ENCODE measurements at regions not wholly inside any gene's neighbourhood (a gene's known extent, or its start where the extent isn't known, plus 50 kb on each side); places are given as distances from the start of the nearest gene placed in this dataset.

DNA sequence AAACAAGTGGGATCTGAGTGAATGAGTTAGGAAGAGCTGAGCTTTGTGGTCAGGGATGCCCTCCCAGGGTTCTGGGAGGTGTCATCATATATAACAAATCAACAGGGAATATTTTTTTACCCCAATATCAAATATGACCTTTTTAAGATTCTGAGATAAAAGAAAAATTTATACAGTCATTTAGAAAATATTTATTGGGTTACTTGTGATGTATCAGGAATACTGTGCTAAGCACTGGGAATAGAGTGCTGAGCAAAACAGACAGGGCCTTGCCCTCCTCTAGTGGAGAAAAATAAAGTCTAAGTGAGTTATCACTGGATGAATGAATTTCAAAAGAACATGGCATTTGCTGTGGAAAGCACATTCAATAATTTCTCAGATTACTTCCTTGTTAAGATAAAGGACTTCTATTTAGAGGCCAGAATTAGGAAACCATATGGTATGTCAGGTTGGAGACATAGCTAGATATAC lies 102.9 kb downstream of the BOD1 start:
- no peak overlapping the region for H3K4me3 ChIP-seq
- ATAC-seq (ENCODE audit: low FRiP score in 2 of 2) (no peak), DNase-seq (no peak)
- H3K27ac ChIP-seq = no peak overlapping the region
- no peak for TF ChIP-seq CTCF (IDR thresholded peaks at IDR 0.05)
- no peak for TF ChIP-seq EP300 (IDR thresholded peaks at IDR 0.05)
- TF ChIP-seq POLR2A (IDR thresholded peaks at IDR 0.05) = no peak
- no peak for TF ChIP-seq POLR2AphosphoS5 (IDR thresholded peaks at IDR 0.05)
- no peaks in the 10 kb centered on the region for H3K9me3 ChIP-seq
- no peaks in the 10 kb centered on the region for H3K27me3 ChIP-seq
- no peaks in the 10 kb centered on the region for H3K36me3 ChIP-seq
- H3K4me1 ChIP-seq = no peaks in the 10 kb centered on the region

GRCh38 chr5:173512637-173513435 lies 103.6 kb downstream of the BOD1 start:
- no peak overlapping the region for H3K4me3 ChIP-seq
- no peak overlapping the region for H3K27ac ChIP-seq
- no peaks in the 10 kb centered on the region for H3K9me3 ChIP-seq
- no peaks in the 10 kb centered on the region for H3K36me3 ChIP-seq
- no peaks in the 10 kb centered on the region for H3K27me3 ChIP-seq
- no peak for ATAC-seq (ENCODE audit: low FRiP score in 2 of 2)
- DNase-seq = no peak
- no peak for TF ChIP-seq POLR2A (IDR thresholded peaks at IDR 0.05)
- TF ChIP-seq CTCF (IDR thresholded peaks at IDR 0.05) = no peak
- no peak for TF ChIP-seq POLR2AphosphoS5 (IDR thresholded peaks at IDR 0.05)
- no peak for TF ChIP-seq EP300 (IDR thresholded peaks at IDR 0.05)
- no peaks in the 10 kb centered on the region for H3K4me1 ChIP-seq
- 51 to 63% methylated on average over 5 of the region's 5 CpGs for WGBS, 2 donors

GRCh38 chr5:173509060-173509459 lies 107.4 kb downstream of the BOD1 start:
- H3K9me3 ChIP-seq = peaks cover 0 to 7% (median 3%) of the 10 kb centered on the region in 4 donors

DNA sequence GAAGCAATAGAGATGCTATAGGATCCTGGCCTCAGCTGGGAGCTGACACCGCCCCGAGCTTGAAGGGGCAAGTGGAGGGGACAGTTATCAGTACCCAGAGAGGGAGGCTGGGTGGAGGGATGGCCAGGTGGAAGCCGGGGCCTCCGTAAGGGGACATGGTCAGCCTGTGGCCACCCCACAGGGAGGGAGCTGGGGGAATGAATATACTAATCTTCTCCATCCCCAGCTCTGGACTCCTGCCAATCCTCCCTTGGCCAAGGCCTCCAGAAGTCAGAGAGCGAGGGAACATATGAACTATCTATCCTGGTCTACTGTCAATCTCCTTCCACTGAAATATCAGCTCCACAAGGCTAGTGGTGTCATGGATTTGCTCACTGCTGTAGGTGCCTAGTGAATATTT lies 109.3 kb downstream of the BOD1 start:
- H3K4me1 ChIP-seq = no peaks in the 10 kb centered on the region
- no peak for ATAC-seq (ENCODE audit: low FRiP score in 2 of 2)
- 79 to 81% methylated on average over 5 of the region's 5 CpGs for WGBS, 2 donors
- H3K27me3 ChIP-seq = no peaks in the 10 kb centered on the region
- H3K4me3 ChIP-seq = no peak overlapping the region
- DNase-seq = no peak
- peaks cover 0 to 7% (median 3%) of the 10 kb centered on the region in 4 donors for H3K9me3 ChIP-seq
- H3K36me3 ChIP-seq = no peaks in the 10 kb centered on the region
- no peak for TF ChIP-seq POLR2A (IDR thresholded peaks at IDR 0.05)
- no peak for TF ChIP-seq CTCF (IDR thresholded peaks at IDR 0.05)
- no peak for TF ChIP-seq EP300 (IDR thresholded peaks at IDR 0.05)
- no peak for TF ChIP-seq POLR2AphosphoS5 (IDR thresholded peaks at IDR 0.05)
- H3K27ac ChIP-seq = no peak overlapping the region

More at GRCh38 chr5:173509060-173509459, 107.4 kb downstream of the BOD1 start:
- WGBS, 2 donors = 85 to 87% methylated on average over 3 of the region's 3 CpGs
- Histone ChIP-seq H3K36me3 (no peaks in the 10 kb centered on the region), H3K4me1 (no peaks in the 10 kb centered on the region), H3K4me3 (no peak overlapping the region), H3K27me3 (no peaks in the 10 kb centered on the region), H3K27ac (no peak overlapping the region)
- DNase-seq (no peak), ATAC-seq (ENCODE audit: low FRiP score in 2 of 2) (no peak)
- no peak for TF ChIP-seq CTCF (IDR thresholded peaks at IDR 0.05)
- TF ChIP-seq POLR2A (IDR thresholded peaks at IDR 0.05) = no peak
- TF ChIP-seq POLR2AphosphoS5 (IDR thresholded peaks at IDR 0.05) = no peak
- no peak for TF ChIP-seq EP300 (IDR thresholded peaks at IDR 0.05)

- 86 to 87% methylated on average over 3 of the region's 3 CpGs for WGBS, 2 donors
- H3K27ac ChIP-seq = no peak overlapping the region
- peaks cover 0 to 7% (median 3%) of the 10 kb centered on the region in 4 donors for H3K9me3 ChIP-seq
- DNase-seq (no peak), ATAC-seq (ENCODE audit: low FRiP score in 2 of 2) (no peak)
- no peaks in the 10 kb centered on the region for H3K27me3 ChIP-seq
- no peak overlapping the region for H3K4me3 ChIP-seq
- TF ChIP-seq EP300 (IDR thresholded peaks at IDR 0.05) (no peak), POLR2A (IDR thresholded peaks at IDR 0.05) (no peak), POLR2AphosphoS5 (IDR thresholded peaks at IDR 0.05) (no peak), CTCF (IDR thresholded peaks at IDR 0.05) (no peak)
- no peaks in the 10 kb centered on the region for H3K36me3 ChIP-seq
- H3K4me1 ChIP-seq = no peaks in the 10 kb centered on the region
These were observed 110.8 kb downstream of the BOD1 start for GRCh38 chr5:173505634-173506033.
